K562 (cell line): ENCODE measurements at regions not wholly inside any gene's neighbourhood (a gene's known extent, or its start where the extent isn't known, plus 50 kb on each side); places are given as distances from the start of the nearest gene placed in this dataset.

Experiments used
- ATAC-seq: fragments of 200-7000 bp; cut with Tn5 transposase; 3 replicates; pipeline ENCODE4 v1.9.1; 2020; ENCODE audit warnings: moderate library complexity
- BruUV-seq: library from RNA; stranded (reverse); fragments of 400-500 nt; replicated peaks from 2 replicates; lab custom pipeline; 2021; lab: Mats Ljungman, UMichigan
- CTCF ChIA-PET: fragments of 300-600 bp; formaldehyde crosslinking; extraction: SDS; loops from one replicate; lab custom pipeline; 2021; ENCODE audit warnings: low intra/inter-chr PET ratio; lab: Yijun Ruan, JAX
- POLR2A ChIA-PET: fragments of 300-600, 350-650 bp; sonication (Branson Sonifier 250); formaldehyde crosslinking; extraction: SDS; loops from one replicate; lab custom pipeline; 2021; ENCODE audit warnings: antibody characterized with exemption, inconsistent platforms; lab: Yijun Ruan, JAX
- DNase-seq, 4 experiments: peaks; one replicate each; pipeline versions ENCODE4 v3.0.0 to v3.0.0-alpha.2; 2011 to 2018; ENCODE audit warnings: low spot score in 3 of 4, mixed read lengths in 3 of 4; ENCODE audit errors: extremely low read depth in 1 of 4
- FAIRE-seq: peaks from 2 replicates; lab custom pipeline; 2011; peaks lifted over from hg19 to GRCh38; lab: Jason Lieb, UNC
- H2AFZ ChIP-seq: 2 replicates; pipeline ENCODE4 v1.6.0; 2011; ENCODE audit warnings: low read depth, low read length, control low read depth, inconsistent platforms
- H3K27ac ChIP-seq: fragments of 200-600 bp; 3 replicates; pipeline ENCODE4 v1.8.0; 2011; ENCODE audit warnings: low read depth, mild to moderate bottlenecking, control low read depth, inconsistent platforms, low read length, moderate library complexity, mixed read lengths; ENCODE audit errors: extremely low read depth
- H3K27me3 ChIP-seq, 2 experiments: fragments of 300-600 bp in 1 of 2; 2 replicates in 1 of 2; 3 replicates in 1 of 2; pipeline versions ENCODE4 v1.6.0 to v1.8.0; 2011; ENCODE audit warnings: inconsistent platforms in 2 of 2, low read length in 2 of 2, mild to moderate bottlenecking in 1 of 2, mixed read lengths in 1 of 2, moderate library complexity in 1 of 2; ENCODE audit not compliant: control insufficient read depth in 2 of 2, insufficient read depth in 2 of 2
- H3K36me3 ChIP-seq: fragments of 300-600 bp; 3 replicates; pipeline ENCODE4 v1.8.0; 2011; ENCODE audit warnings: mild to moderate bottlenecking, low read length, inconsistent platforms; ENCODE audit not compliant: control insufficient read depth, insufficient read depth
- H3K4me1 ChIP-seq, 2 experiments: fragments of 200-600 bp in 1 of 2; replicated peaks in 1 of 2; 2 replicates in 1 of 2; 3 replicates in 1 of 2; pipeline versions ENCODE4 v1.5.1 to v1.8.0; 2011; ENCODE audit warnings: inconsistent platforms in 2 of 2, low read length in 2 of 2, mild to moderate bottlenecking in 1 of 2, mixed read lengths in 1 of 2, moderate library complexity in 1 of 2; ENCODE audit not compliant: control insufficient read depth in 2 of 2, insufficient read depth in 2 of 2
- H3K4me2 ChIP-seq: 2 replicates; pipeline ENCODE4 v1.6.1; 2011; ENCODE audit warnings: low read length, control low read depth, inconsistent platforms, mixed read lengths; ENCODE audit not compliant: insufficient read depth
- H3K4me3 ChIP-seq: fragments of 200-600 bp; sonication (generic), shearing (Covaris generic); 2 replicates; pipeline ENCODE4 v1.5.1; 2016; ENCODE audit warnings: control low read depth, inconsistent platforms
- H3K79me2 ChIP-seq: fragments of 200-600 bp; 3 replicates; pipeline ENCODE4 v1.8.0; 2011; ENCODE audit warnings: low read length, inconsistent platforms; ENCODE audit not compliant: control insufficient read depth, insufficient read depth
- H3K9ac ChIP-seq, 2 experiments: 2 replicates each; pipeline versions ENCODE4 v1.6.0 to v1.6.1; 2011; ENCODE audit warnings: low read depth in 2 of 2, low read length in 2 of 2, control low read depth in 1 of 2, inconsistent platforms in 1 of 2, mild to moderate bottlenecking in 1 of 2, mixed read lengths in 1 of 2; ENCODE audit not compliant: insufficient read depth in 1 of 2
- H3K9me1 ChIP-seq: one replicate; pipeline ENCODE4 v1.6.0; 2011; ENCODE audit warnings: inconsistent platforms, mild to moderate bottlenecking, low read length, moderate library complexity; ENCODE audit not compliant: control insufficient read depth, insufficient read depth
- H3K9me3 ChIP-seq: replicated peaks from 2 replicates; pipeline ENCODE4 v1.5.1; 2011; ENCODE audit warnings: low read depth, low read length, inconsistent platforms; ENCODE audit not compliant: control insufficient read depth, insufficient read depth
- H4K20me1 ChIP-seq: replicated peaks from 2 replicates; pipeline ENCODE4 v1.6.1; 2011; ENCODE audit warnings: low read length, inconsistent platforms, mixed read lengths; ENCODE audit not compliant: control insufficient read depth, insufficient read depth
- NR1H2 ChIP-seq: sonication (generic); formaldehyde crosslinking; IDR thresholded peaks from 2 replicates; pipeline ENCODE4 v1.4.0; 2020; ENCODE audit warnings: mild to moderate bottlenecking, missing genetic modification reagents
- PTBP1 ChIP-seq: fragments of 200-400 bp; formaldehyde crosslinking; IDR thresholded peaks from 2 replicates; pipeline ENCODE4 v1.6.1; 2017; ENCODE audit warnings: low read depth, low read length
- TCFL5 ChIP-seq: fragments of 250-450 bp; sonication (Bioruptor Pico); conservative IDR thresholded peaks from 2 replicates; pipeline ENCODE4 v1.6.1; 2021; ENCODE audit warnings: mild to moderate bottlenecking, moderate library complexity, matching md5 sums
- WGBS: fragments of 100-300 bp; shearing (Covaris generic); methylation state at CpG from one replicate; pipeline ENCODE4 v1.1.6; 2016; ENCODE audit warnings: low coverage, mixed read lengths; ENCODE audit not compliant: insufficient coverage; ENCODE audit errors: missing lambda C conversion rate; 5-methylcytosine and 5-hydroxymethylcytosine counted together
- in situ Hi-C: fragments of 300-500 bp; cut with MboI; formaldehyde crosslinking; loops from 4 replicates; pipeline ENCODE4 v1.15.0; 2018; ENCODE audit warnings: inconsistent platforms, mixed read lengths
- intact Hi-C: fragments of 100-400 bp; cut with micrococcal nuclease; formaldehyde crosslinking; loops from 2 replicates; pipeline ENCODE4 v1.14.2; 2022
- TF ChIP-seq, protein P1 (sequence below): fragments of 250-450 bp; sonication (Bioruptor Pico); IDR thresholded peaks from 2 replicates; pipeline ENCODE4 v1.5.1; 2021; ENCODE audit warnings: mild to moderate bottlenecking

DNA sequence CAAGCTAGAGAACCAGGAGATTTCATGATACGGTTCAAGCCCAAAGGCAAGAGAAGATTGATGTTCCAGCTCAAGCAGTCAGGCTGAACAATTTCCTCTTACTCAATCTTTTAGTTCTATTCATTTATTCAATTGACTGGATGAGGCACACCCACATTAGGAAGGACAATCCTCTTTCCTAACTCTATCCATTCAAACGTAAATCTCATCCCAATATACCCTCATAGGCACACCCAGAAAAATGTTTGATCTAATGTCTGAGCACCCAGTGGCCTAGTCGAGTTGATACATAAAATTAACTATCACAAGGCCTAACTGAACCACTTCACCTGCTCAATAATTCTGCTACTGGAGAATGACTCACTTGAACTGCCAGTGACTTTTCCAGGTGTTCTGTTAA lies 180.7 kb downstream of the RAD51AP2 start:
- BruUV-seq, result no TSS peak
- FAIRE-seq, result no peak
- ChIA-PET CTCF (no interaction called here), POLR2A (no interaction called here)
- Histone ChIP-seq H3K36me3 (no peaks in the 10 kb centered on the region), H3K9me1 (no peaks in the 10 kb centered on the region), H2AFZ (no peak overlapping the region), H3K9me3 (no peaks in the 10 kb centered on the region), H3K79me2 (no peaks in the 10 kb centered on the region), H3K4me2 (no peak overlapping the region), H4K20me1 (no peaks in the 10 kb centered on the region), H3K9ac (no peak overlapping the region), H3K4me1 (no peaks in the 10 kb centered on the region; a peak in 1 of 5 replicates), H3K27me3 (no peaks in the 10 kb centered on the region), H3K4me3 (no peak overlapping the region), H3K27ac (no peak overlapping the region)
- intact Hi-C loops (no loop called here), in situ Hi-C loops (no loop called here)
- 2% methylated on average over 3 of the region's 3 CpGs for WGBS
- ATAC-seq, result no peak
- TF ChIP-seq TCFL5 (CRISPR knock-in tag) (no peak), NR1H2 (no peak)
- no peak for DNase-seq

DNA sequence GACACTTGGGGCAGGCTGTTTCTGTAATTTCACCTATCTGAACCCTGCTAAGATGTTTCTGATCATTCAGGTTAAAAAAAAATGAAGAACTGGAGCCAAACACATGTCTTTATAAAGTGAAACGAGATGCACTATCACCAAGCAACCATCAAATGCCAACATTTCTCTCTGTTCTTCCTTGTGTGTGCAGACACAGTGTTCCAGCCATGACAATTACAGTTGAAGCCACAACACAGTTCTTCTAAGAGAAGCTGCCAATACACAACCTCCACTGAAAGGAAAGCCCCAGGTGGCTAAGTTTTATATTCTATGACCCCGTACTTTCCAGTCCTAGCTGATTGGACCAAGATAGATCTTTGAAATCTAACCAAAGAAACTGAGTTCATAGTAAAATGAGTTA lies 181.8 kb downstream of the RAD51AP2 start:
- H3K4me2 ChIP-seq, result no peak overlapping the region
- no peak overlapping the region for H2AFZ ChIP-seq
- BruUV-seq, result no TSS peak
- WGBS, result 0% methylated on average over 2 of the region's 2 CpGs
- no peaks in the 10 kb centered on the region for H3K9me1 ChIP-seq
- ChIA-PET POLR2A (no interaction called here), CTCF (no interaction called here)
- no peak overlapping the region for H3K9ac ChIP-seq
- H3K79me2 ChIP-seq, result no peaks in the 10 kb centered on the region
- in situ Hi-C loops, result no loop called here
- ATAC-seq (no peak), FAIRE-seq (no peak), DNase-seq (no peak)
- no peaks in the 10 kb centered on the region; a peak in 1 of 5 replicates for H3K4me1 ChIP-seq
- TF ChIP-seq PTBP1, result no peak
- TF ChIP-seq, protein P1, sequence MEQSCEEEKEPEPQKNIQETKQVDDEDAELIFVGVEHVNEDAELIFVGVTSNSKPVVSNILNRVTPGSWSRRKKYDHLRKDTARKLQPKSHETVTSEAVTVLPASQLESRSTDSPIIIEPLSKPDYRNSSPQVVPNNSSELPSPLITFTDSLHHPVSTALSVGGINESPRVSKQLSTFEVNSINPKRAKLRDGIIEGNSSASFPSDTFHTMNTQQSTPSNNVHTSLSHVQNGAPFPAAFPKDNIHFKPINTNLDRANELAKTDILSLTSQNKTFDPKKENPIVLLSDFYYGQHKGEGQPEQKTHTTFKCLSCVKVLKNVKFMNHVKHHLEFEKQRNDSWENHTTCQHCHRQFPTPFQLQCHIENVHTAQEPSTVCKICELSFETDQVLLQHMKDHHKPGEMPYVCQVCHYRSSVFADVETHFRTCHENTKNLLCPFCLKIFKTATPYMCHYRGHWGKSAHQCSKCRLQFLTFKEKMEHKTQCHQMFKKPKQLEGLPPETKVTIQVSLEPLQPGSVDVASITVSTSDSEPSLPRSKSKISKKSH (CRISPR knock-in tag), result no peak
- intact Hi-C loops, result no loop called here
- no peak overlapping the region for H3K27ac ChIP-seq
- H3K9me3 ChIP-seq, result no peaks in the 10 kb centered on the region
- no peaks in the 10 kb centered on the region for H3K36me3 ChIP-seq
- no peaks in the 10 kb centered on the region for H3K27me3 ChIP-seq
- no peak overlapping the region for H3K4me3 ChIP-seq
- H4K20me1 ChIP-seq, result no peaks in the 10 kb centered on the region
